Skeletal muscle cell (primary cell): ENCODE measurements at regions not wholly inside any gene's neighbourhood (a gene's known extent, or its start where the extent isn't known, plus 50 kb on each side); places are given as distances from the start of the nearest gene placed in this dataset.
"Not testable (repeated sequence)": the region's sequence is repeated elsewhere in the genome, so short reads cannot be mapped to it uniquely, and the experiment has no call there.

ENCODE experiments used
- DNase-seq: peaks from one replicate; pipeline ENCODE4 v3.0.0-alpha.2; 2010; ENCODE audit warnings: low read depth
- H3K4me3 ChIP-seq: 2 replicates; pipeline ENCODE4 v1.5.1; 2011; ENCODE audit warnings: low read depth, mild to moderate bottlenecking, control low read depth, low read length, moderate library complexity

DNA sequence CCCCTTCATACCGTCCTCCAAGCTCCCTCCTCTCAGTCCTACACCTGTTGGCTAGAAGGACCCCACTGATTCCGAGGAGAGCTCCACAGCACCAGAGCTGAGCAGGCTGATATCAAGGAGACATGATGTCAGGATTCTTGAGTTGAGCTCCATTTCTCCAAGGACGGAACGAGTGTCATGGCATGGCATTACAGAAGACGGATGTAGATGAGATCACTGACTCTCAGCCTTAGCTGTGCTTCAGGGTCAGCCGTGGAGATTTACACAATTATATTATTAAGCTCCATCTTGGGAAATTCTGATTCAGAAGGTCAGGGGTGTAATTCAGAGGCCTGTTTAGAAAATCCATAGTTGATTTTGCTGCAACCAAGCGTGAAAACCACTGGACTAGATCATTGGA, 428.9 kb upstream of the B3GAT1 start:
- H3K4me3 ChIP-seq = no peak overlapping the region
- no peak for DNase-seq

DNA sequence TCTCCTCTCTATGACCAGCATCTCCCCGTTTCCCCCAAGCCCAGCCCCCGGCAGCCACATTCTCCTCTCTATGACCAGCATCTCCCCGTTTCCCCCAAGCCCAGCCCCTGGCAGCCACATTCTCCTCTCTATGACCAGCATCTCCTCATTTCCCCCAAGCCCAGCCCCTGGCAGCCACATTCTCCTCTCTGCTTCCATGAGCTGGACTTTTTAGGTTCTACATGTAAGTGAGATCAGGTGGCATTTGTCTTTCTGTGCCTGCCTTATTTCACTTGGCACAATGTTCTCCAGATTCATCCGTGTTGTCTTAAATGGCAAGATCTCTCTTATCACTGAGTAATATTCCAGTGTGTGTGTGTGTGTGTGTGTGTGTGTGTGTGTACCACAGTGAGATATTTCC, 428.1 kb upstream of the B3GAT1 start:
- DNase-seq = not testable (repeated sequence)

DNA sequence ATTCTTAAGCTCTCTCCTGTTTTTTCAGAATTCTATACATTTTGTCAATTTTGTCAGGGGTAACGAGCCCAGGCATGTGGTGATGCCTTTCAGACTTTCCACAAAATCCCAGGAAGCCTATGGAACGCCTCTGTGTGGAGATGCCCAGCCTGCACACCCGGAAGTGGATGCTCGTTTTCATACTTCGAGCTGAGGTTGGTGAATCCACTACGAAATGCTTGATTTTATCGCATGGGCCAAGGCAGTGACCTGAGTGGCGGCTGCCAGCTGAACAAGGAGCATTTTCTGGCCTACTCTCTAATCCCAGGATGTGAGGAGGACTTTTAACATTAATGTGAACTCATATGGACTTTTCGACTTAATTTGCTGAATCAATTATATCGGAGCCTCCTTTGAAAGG, 426.7 kb upstream of the B3GAT1 start:
- H3K4me3 ChIP-seq = no peak overlapping the region
- no peak for DNase-seq

More for the DNA sequence above, 428.1 kb upstream of the B3GAT1 start:
- H3K4me3 ChIP-seq = not testable (repeated sequence)

DNA sequence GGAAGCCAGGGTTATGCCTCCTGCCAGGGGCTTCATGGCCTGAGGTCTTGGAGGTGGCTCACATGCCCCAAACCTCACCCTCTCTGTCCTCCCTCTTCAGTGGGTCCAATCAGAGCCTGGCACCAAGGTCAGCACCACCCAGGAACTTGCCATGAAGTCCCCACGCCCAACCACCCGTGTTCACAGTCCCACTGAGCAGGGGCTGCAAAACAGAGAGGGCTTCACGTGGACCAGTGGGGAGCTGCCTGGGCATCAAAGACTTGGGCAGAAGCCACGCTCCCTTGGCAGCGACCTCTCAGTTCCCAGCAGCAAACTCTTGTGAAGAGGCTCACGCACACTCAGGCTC, 425.8 kb upstream of the B3GAT1 start:
- no peak for DNase-seq

DNA sequence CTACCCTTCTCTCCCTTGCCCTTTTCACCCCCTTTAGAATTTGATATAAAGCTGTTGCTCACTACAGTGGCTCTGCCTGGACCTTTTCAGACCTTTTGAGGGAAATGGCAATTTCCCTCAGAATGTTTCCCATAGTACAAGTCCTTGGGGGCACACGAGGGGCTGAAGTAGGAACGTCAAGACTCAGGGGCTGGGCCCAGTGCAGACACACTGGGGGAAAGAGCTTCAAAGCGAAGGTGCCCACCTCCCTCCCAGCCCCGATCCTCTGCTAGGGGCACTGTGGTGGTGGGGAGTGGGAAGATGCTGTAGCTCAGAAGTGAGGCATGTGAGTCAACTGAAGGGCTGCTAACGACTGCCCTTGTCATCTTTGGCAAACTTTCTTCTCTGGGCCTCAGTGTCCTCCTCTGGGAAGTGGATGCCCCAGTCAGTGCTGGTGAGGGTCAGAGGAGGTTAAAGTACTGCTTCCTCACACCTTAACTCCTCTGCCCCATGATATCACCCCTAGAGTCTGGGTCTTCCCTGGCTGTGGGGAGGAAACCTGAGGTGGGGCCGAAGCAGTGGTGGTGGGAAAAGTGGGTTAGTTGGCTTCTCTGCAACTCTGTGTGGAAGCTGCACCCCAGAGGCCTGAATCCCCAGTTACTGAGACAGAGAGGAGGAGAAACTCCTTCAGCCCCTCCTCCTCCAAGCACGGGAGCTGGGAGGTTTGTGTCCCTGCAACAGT, 425.3 kb upstream of the B3GAT1 start:
- no peak overlapping the region for H3K4me3 ChIP-seq
- no peak for DNase-seq

More for the DNA sequence above, 425.8 kb upstream of the B3GAT1 start:
- H3K4me3 ChIP-seq = no peak overlapping the region

DNA sequence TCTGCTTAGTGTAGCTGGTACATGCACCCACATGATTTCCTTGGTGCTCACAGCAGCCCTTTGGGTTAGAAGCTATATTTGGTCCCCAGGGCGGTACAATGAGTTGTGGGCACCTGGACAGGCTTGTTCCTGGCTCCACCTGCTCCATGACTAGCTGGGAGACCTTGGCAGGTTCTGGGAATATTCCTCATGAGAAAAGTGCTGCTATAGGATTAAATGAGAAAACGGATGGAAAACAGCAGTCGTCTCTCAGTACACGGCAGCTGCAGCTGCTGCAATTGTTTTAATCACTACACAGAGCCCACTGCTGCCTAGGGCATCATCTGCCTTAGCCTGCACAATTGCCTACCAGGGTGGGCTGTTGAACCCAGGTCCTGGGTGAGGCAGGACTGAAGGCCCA, 424.5 kb upstream of the B3GAT1 start:
- DNase-seq = no peak
- H3K4me3 ChIP-seq = no peak overlapping the region

DNA sequence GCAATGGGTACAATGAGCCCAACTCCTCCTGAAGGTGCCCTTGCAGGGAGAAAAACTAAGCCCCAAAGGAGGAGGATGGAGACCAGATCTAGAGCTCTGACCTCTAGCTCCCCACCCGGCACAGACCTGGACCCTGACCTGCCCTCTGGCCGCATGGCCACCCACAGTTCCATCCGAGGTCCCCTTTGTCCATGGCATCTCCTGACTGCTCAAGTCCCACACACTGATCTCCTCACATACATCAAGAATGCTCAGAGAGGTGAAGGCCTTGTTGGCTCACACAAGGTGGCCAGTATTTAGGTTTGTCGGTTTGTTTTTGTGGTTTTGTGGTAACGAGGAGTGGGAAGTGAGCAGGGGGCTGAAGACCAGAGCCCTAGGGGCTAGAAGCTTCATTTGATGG, 423.5 kb upstream of the B3GAT1 start:
- DNase-seq = no peak
- no peak overlapping the region for H3K4me3 ChIP-seq

DNA sequence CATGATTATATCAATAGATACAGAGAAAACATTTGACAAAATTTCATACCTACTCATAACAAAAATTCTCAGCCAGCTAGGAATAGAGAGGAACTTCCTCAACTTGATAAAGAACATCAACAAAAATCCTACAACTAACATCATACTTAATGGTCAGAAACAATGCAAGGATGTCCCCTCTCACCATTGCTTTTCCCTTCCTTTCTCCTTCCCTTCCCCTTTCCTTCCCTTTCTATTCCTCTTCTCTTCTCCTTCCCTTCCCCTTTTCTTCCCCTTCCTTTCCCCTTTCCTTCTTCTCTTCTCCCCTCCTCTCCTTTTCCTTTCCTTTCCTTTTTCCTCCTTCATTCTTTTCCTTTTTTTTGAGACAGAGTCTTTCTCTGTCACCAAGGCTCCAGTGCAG, 418.3 kb upstream of the B3GAT1 start:
- H3K4me3 ChIP-seq = no peak overlapping the region

DNA sequence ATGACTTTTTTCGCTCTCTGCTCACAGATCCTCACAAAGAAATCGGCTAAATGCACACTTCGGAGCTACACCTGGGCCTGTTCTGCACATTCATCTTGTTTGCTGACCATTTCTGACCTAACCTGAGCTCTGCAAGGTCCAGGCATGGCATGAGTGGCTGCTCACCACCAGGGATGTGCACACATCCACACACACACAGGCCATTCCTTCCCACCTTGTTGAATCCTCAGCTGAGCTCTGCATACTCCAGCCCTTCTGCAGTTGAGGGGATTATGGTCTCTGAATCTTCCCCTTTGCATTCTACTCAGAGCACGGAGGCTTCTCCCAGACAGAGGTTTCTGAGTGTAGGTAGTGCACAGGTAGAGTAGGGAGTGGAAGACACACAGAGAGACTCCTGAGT, 411.9 kb upstream of the B3GAT1 start:
- no peak for DNase-seq
- H3K4me3 ChIP-seq = no peak overlapping the region

More for the DNA sequence above, 418.3 kb upstream of the B3GAT1 start:
- DNase-seq = no peak

DNA sequence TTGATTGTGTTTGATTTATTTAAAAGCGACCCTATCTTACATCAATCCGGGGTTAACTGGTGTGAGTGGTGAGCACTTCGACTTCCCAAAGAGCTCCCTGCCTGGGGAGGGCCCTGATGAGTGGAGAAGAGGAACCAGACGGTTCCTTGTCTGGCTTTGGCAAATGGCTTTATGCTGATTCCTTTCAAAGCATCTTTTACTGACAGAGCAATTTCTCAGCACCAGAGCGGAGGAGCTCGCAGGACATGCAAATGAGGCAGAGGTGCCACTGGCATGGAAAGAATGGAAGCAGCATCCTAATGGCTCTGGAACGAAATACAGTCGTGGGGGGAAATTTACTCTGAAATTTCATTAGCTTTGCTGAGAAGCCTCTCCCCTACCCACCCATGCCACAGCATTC, 410.9 kb upstream of the B3GAT1 start:
- DNase-seq = no peak
- no peak overlapping the region for H3K4me3 ChIP-seq

DNA sequence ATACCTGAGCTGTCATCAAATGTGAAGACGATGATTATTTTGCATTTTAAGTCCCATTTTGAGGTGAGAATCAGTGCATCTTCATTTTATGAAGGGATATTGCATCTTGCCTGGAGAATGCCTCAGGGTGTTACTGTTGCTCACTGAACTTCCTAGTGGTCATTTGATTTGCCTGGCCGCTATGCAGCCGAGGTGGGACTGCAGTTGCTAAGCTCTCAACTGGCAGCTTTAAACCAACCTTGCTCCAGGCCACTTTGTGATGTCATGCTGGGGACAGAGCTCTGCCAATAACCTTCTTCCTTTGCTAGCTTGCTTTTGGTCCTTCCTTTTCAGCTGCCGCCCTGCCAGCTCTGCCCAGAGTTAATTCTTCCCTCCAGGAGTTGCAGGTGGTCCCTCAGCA, 409.4 kb upstream of the B3GAT1 start:
- DNase-seq = no peak
- H3K4me3 ChIP-seq = no peak overlapping the region

DNA sequence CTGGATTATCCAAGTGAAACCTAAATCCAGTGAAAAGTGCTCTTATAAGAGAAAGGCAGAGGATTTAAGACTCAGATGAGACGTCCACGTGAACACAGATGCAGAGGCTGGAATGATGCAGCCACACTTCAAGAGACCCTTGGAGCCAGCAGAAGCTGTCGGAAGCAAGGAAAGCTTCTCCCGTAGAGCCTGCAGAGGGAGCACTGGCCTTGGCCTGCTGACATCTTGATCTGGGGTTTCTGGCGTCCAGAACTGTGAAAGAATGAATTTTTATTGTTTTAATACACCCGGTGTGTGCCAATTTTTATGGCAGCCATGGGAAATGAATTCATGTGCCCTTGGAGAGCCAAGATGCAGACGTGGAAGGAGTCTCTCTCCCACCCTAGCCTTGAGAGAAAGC, 407.0 kb upstream of the B3GAT1 start:
- no peak overlapping the region for H3K4me3 ChIP-seq
- no peak for DNase-seq

DNA sequence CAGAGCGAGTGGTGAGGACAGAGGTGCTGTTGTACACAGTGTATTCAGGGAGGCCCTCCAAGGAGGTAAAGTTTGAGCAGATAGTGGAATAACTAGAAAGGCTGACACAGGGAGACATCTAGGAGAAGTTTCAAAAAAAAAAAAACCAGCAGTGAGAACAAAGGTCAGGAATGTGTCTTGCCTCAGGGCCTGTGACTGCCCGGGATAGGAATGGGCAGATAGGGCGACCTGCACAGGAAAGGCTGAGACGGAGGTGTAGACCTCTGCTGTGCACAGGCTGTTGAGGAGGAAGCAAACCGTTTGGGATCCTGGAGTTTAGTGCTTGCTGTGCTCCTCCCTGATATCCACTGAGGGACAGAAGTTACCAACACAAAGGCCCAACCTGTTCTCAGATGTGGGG, 406.5 kb upstream of the B3GAT1 start:
- H3K4me3 ChIP-seq = no peak overlapping the region
- no peak for DNase-seq

DNA sequence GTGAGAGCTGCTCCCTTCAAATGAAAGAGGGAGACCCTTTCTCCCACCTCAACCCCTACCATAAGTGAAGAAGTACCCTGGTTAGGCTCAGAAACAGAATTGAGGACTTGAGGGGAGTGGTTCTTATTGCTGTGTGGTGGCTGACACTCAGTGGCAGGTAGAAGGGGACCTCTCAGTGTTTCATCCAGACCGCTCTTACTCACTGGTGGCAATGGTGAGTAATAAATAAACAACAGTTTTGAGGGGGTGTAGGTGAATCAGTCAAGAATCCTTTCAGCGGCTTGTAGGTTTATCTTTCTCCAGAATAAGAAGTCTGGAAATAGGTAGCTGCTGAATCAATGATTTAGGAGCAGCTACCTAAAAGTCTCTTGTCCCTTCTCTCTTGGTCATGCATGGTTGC, 403.4 kb upstream of the B3GAT1 start:
- no peak for DNase-seq
- H3K4me3 ChIP-seq = no peak overlapping the region

DNA sequence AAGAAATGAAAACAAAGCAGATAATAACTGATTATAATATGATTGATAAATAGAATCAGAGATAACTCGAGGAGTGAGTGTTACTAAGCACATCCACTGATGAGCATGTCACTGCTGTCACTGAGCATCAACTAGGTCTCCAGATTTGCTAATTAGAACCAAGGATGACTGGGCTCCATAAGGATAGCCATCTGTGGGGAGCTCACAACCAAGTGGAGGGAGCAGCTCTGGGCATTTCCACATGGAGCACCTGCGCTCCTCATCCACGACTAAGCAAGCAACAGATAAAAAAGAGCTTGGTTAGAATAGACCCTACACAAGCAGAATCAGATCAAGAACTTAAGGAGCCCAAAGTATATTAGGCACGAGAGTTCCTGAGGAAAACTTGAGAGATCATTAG, 396.0 kb upstream of the B3GAT1 start:
- H3K4me3 ChIP-seq = no peak overlapping the region
- no peak for DNase-seq

DNA sequence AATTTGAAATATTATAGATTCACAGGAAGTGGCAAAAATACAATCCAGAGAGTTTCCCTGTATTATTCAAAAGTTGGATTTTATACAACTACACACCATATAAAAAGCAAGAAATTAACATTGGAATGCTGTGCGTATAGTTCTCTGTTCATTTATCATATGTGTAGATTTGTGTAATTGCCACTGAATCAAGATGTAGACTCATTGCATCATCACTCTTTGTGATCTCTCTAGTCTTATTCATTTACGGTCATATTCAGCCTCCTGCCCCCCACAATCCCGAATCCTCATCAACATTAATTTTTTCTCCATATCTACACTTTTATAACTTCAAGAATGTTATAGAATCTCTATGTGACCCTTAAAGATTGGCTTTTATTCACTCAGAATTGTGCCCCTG, 390.6 kb upstream of the B3GAT1 start:
- no peak overlapping the region for H3K4me3 ChIP-seq
- DNase-seq = no peak

DNA sequence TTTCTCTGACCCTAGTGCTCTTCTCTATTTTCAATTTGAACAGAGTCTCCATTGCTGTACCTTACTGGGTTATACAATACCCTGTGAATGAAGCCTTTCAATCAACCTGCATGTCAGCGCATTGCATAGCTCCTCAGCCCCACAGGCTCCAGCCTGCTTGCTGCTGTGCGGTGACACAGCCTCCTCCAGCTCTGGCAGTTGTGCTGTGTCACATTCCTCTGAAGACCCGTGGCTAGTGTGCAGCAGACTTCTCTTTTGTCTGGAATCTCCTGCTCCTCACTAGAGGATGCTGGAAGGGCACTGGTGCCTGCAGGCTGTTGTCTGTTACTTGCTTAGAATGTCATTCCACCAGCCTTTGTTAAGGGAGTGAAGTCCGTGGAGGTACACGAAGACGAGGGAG, 390.1 kb upstream of the B3GAT1 start:
- no peak overlapping the region for H3K4me3 ChIP-seq
- DNase-seq = no peak

DNA sequence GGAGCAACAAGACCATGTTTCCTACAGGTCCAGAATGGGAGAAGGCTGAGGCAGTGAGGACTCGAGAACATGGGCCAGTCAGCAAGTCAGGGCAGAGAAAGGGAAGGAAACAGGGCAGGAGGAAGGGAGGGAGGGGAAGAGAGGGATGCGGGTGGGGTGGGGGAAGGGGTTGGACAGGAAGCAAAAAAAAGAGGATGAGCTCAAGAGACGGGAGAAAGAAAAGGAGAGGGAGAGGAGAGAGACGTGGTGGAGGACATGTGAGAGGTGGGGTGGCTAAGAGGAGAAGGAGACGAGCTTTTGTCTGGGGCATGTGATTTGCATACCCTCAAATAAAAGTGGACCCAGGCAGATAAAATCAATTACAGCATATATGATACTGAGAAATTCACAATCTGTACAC, 389.5 kb upstream of the B3GAT1 start:
- DNase-seq = no peak
- H3K4me3 ChIP-seq = no peak overlapping the region

DNA sequence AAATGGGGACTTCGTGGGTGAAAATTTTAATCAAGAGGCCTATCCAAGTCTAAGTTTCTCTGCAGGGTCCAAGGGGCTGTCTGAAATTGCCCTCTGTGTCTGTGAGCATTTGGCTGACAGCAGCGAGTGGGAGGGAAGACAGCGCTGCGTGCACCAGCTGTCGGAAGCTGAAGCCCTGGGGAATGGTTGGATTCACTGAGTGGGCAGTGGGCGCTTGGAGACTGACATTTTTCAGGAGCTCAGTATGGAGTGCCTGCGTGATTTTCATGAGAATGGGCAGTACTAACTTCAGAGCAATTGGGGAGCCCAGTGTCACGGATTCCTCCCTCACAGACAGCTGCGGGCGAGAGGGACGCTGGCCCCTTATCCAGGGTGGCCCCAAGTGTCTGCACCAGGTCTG, 388.8 kb upstream of the B3GAT1 start:
- DNase-seq = no peak
- H3K4me3 ChIP-seq = no peak overlapping the region

DNA sequence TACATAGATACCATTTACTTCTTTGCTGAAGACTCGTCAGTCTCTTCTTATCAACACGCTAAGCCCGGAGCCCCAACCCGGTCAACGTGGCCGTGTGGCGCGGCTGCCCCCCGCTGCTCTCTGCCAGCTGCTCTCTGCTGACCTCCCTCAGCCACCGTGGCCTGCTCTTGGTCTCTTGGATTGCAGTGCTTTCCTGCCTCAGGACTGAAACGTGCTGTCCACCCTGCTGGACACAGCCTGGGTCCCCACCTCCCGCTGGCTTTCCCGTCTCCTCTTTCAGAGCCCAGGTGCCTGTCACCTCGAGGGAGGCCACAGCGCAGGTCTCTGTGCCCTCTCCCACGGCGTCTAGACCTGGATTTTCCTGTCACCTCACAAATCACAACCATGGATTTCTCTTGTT, 388.1 kb upstream of the B3GAT1 start:
- DNase-seq = no peak
- no peak overlapping the region for H3K4me3 ChIP-seq

DNA sequence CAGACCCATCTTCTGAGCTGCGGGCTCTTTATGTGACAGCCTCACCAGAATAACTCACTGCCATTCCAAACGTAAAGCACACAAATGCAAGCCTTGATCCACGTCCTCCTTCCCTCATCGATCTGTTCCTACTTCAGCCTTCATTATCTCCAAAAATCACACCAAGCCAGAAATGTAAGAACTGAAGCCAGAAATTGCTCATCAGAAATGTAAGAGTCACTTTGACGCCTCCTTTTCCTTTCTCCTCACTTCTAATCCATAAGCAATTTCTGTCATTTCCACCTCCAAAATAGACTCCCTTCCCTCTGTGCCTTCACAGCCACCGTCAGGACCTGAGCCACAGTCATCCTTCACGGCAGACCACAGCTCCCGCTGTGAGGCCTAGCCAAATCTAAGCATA, 387.3 kb upstream of the B3GAT1 start:
- no peak overlapping the region for H3K4me3 ChIP-seq
- DNase-seq = no peak
